GM19455 (cell line): ENCODE measurements at regions not wholly inside any gene's neighbourhood (a gene's known extent, or its start where the extent isn't known, plus 50 kb on each side); places are given as distances from the start of the nearest gene placed in this dataset.
"Not testable (repeated sequence)": the region's sequence is repeated elsewhere in the genome, so short reads cannot be mapped to it uniquely, and the experiment has no call there.

Experiments
- ATAC-seq: cut with Tn5 transposase; IDR thresholded peaks from one replicate; pipeline ENCODE4 v1.9.1; 2021; ENCODE audit not compliant: unreplicated experiment

- not testable (repeated sequence) for ATAC-seq
Observed at GRCh38 chr2:16065272-16066069, 125.1 kb downstream of the MYCN start.

GRCh38 chr2:16064745-16065144 is 124.4 kb downstream of the MYCN start:
- no peak for ATAC-seq

DNA sequence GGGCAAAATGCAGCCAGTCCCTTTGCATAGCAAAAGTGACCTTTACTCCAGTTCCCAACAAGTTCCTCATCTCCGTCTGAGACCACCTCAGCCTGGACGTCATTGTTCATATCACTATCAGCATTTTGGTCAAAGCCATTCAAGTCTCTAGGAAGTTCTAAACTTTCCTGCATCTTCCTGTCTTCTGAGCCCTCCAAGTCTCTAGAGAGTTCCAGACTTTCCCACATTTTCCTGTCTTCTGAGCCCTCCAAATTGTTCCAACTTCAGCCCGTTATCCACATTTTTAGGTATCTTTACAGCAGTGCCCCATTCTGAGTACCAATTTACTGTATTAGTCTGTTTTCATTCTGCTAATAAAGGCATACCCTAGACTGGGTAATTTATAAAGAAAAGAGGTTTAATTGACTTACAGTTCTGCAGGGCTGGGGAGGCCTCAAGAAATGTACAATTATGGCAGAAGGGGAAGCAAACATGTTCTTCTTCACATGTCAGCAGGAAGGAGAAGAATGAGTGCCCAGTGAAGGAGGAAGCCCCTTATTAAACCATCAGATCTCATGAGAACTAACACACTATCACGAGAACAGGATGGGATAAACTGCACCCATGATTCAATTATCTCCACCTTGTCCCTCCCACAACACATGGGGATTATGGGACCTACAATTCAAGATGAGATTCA is 123.7 kb downstream of the MYCN start:
- no peak for ATAC-seq

DNA sequence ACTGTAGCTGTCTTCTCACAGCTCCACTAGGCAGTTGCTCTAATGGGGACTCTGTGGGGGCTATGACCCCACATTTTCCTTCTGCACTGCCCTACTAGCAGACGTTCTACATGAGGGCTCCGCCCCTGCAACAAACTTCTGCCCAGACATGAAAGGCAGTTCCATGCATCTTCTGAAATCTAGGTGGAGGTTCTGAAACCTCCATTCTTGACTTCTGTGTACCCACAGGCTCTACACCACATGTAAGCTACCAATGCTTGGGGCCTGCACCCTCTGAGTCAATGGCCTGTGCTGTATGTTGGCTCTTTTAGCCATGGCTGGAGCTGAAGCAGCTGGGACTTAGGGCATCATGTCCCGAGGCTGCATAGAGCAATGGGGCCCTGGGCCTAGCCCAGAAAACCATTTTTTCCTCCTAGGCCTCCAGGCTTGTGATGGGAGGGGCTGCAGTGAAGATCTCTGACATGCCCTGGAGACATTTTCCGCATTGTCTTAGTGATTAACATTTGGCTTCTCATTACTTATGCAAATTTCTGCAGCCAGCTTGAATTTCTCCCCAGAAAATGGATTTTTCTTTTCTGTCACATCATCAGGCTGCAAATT is 123.0 kb downstream of the MYCN start:
- ATAC-seq, result no peak

GRCh38 chr2:16062471-16063250 is 122.3 kb downstream of the MYCN start:
- no peak for ATAC-seq

DNA sequence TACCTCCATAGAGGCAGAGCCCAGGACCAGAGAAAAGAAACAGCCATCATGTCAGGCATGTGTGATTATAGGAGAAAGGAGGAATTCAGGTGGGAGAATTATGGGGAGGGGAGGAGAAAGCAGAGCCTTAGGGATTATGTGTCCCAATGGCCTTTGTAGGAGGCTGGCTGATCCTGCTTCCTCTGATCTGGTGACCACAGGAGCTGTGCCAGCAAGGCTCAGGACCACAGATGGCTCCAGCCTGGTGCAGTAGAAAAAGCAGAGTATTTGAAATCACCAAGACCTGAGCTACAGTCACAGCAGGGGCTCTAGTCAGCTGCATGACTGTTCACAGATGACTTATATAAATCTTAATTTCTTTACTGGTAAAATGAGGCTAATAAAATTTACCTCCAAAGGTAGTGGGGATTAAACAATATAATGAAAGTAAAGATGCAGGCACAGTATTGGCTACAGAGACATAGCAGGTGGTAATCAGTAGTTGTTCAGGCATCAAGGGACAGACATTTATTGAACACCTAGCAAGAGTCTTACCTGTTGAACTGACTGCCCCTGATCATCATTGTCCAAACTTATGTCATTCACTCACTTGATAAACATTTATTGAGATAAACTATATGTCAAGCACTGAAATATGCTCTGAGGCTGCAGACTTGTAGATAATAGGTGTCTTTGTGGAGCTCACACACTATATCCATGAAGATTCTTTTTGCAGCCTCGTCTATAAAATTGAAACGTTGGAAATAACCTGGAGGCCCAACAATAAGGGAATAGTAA is 121.3 kb downstream of the MYCN start:
- no peak for ATAC-seq

- no peak for ATAC-seq
Observed at GRCh38 chr2:16060936-16061338, 120.6 kb downstream of the MYCN start.

- no peak for ATAC-seq
Observed at GRCh38 chr2:16060125-16060935, 120.0 kb downstream of the MYCN start.

GRCh38 chr2:16059393-16060016 is 119.2 kb downstream of the MYCN start:
- ATAC-seq, result no peak

DNA sequence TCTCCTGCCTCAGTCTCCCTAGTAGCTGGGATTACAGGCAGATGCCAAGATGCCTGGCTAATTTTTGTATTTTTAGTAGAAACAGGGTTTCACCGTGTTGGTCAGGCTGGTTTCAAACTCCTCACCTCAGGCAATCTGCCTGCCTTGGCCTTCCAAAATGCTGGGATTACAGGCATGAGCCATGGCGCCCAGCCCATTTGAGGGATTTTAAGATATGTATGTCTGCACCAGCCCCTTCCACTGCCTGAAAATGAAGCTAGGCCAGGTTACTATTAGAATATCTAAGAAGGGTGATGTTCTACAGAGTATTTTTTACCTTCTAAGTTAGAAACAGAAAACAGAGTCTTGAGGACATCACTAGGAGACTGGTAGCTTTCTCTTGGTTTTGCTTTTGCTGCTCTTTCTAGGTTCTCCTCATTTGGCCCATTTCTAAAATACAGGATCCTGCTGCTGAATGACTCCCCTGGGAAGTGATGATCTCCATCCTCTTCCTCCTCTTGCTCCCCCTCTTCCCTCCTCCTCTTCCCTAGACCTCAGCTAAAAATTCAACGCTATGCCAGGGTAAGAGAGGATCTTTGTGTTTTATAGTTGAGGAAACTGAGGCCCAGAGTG is 118.5 kb downstream of the MYCN start:
- no peak for ATAC-seq

- ATAC-seq, result no peak
Observed at GRCh38 chr2:16058256-16058655, 117.9 kb downstream of the MYCN start.

DNA sequence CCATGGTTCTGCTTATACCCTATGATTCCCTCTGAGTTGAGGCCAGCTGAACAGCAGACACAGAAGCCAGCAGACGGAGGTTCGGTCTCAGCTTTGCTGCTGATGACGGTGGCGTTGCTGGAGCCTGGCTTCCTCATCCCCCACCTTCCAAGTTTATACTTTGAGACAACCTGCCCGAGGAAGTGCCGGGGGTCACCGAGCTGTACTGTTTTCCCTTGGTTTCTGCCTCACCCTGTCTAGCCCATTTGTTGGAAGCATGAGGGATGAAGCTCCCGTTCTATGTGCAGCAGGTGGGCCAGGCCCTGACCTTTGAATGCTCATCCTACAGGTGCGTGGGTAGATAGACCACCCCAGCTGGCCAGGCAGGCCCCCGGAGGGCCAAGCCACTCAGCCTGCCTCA is 117.3 kb downstream of the MYCN start:
- no peak for ATAC-seq

GRCh38 chr2:16055848-16056580 is 115.7 kb downstream of the MYCN start:
- ATAC-seq, result peak; percentile 89

- ATAC-seq, result no peak
Observed at GRCh38 chr2:16053437-16054257, 113.3 kb downstream of the MYCN start.

- not testable (repeated sequence) for ATAC-seq
Observed at GRCh38 chr2:16052571-16053052, 112.3 kb downstream of the MYCN start.

DNA sequence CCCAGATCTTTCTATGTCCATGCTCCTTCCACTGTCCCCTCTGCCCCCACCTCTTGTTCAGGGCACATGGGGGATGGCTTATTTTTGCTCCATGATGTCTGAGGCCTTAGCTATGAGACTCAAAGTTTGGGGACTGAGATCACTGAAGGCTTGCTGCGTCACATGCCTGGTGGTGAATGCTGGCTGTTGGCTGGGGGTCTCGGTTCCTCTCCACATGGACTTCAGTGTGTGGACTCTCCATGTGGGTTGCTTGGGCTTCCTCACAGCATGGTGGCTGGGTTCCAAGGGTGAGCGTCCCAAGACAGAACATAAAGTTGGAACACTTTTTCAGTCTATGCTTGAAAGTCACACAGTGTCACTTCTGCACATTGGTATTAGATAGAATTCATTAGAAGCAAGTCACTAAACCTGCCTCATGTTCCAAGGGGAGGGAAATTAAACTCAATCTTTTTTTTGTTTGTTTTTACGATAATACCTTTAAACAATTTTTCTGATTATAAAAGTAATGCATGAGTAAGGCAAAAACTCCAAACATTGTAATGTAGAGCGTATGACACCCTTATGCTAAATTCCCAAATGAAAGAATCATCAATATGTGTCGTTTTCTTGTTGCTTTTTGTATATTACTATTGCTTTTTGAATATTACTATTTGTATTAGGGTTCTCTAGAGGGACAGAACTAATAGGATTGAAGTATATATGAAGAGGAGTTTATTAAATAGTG is 111.7 kb downstream of the MYCN start:
- ATAC-seq, result no peak
